GM19328 (cell line): ENCODE measurements at regions not wholly inside any gene's neighbourhood (a gene's known extent, or its start where the extent isn't known, plus 50 kb on each side); places are given as distances from the start of the nearest gene placed in this dataset.

Source experiments
- ATAC-seq: cut with Tn5 transposase; IDR thresholded peaks from one replicate; pipeline ENCODE4 v1.9.1; 2021; ENCODE audit warnings: mild to moderate bottlenecking, moderate library complexity; ENCODE audit not compliant: unreplicated experiment

- peak; percentile 78 for ATAC-seq
Measured at GRCh38 chr2:64767670-64768468, 114.2 kb upstream of the SERTAD2 start.

- no peak for ATAC-seq
Measured at GRCh38 chr2:64768491-64769005, 114.8 kb upstream of the SERTAD2 start.

- ATAC-seq, result no peak
Measured at GRCh38 chr2:64769392-64770044, 115.8 kb upstream of the SERTAD2 start.

- ATAC-seq, result no peak
Measured at GRCh38 chr2:64770137-64770780, 116.5 kb upstream of the SERTAD2 start.

- ATAC-seq, result no peak
Measured at GRCh38 chr2:64770781-64771334, 117.1 kb upstream of the SERTAD2 start.

GRCh38 chr2:64771737-64772136, 118.0 kb upstream of the SERTAD2 start:
- no peak for ATAC-seq

- no peak for ATAC-seq
Measured at GRCh38 chr2:64773461-64774118, 119.9 kb upstream of the SERTAD2 start.

- ATAC-seq, result no peak
Measured at GRCh38 chr2:64777841-64778240, 124.1 kb upstream of the SERTAD2 start.

GRCh38 chr2:64779117-64779690, 125.5 kb upstream of the SERTAD2 start:
- no peak for ATAC-seq

GRCh38 chr2:64780041-64780440, 126.3 kb upstream of the SERTAD2 start:
- ATAC-seq, result no peak

GRCh38 chr2:64781711-64782390, 128.1 kb upstream of the SERTAD2 start:
- no peak for ATAC-seq

- no peak for ATAC-seq
Measured at GRCh38 chr2:64784168-64785061, 130.7 kb upstream of the SERTAD2 start.

GRCh38 chr2:64785245-64785644, 131.5 kb upstream of the SERTAD2 start:
- ATAC-seq, result no peak

- no peak for ATAC-seq
Measured at GRCh38 chr2:64786343-64787018, 132.8 kb upstream of the SERTAD2 start.

- no peak for ATAC-seq
Measured at GRCh38 chr2:64787019-64787365, 133.3 kb upstream of the SERTAD2 start.

- no peak for ATAC-seq
Measured at GRCh38 chr2:64787698-64788097, 134.0 kb upstream of the SERTAD2 start.

GRCh38 chr2:64789466-64790320, 136.0 kb upstream of the SERTAD2 start:
- ATAC-seq, result no peak

- ATAC-seq, result no peak
Measured at GRCh38 chr2:64792300-64792699, 138.6 kb upstream of the SERTAD2 start.
